NT2/D1 (cell line): ENCODE measurements at regions not wholly inside any gene's neighbourhood (a gene's known extent, or its start where the extent isn't known, plus 50 kb on each side); places are given as distances from the start of the nearest gene placed in this dataset.
A peak's percentile ranks its signal among the peaks of the same experiment; 100 is the strongest.
"Not testable (repeated sequence)": the region's sequence is repeated elsewhere in the genome, so short reads cannot be mapped to it uniquely, and the experiment has no call there.

ENCODE experiments used
- DNase-seq: peaks from one replicate; pipeline ENCODE4 v3.0.0-alpha.2; 2011; ENCODE audit warnings: low read depth, low spot score
- H3K27me3 ChIP-seq: 2 replicates; pipeline ENCODE4 v1.6.0; 2011; ENCODE audit warnings: mild to moderate bottlenecking; ENCODE audit not compliant: insufficient read length, insufficient read depth
- H3K36me3 ChIP-seq: 2 replicates; pipeline ENCODE4 v1.6.1; 2011; ENCODE audit warnings: mild to moderate bottlenecking, low read length, mixed read lengths; ENCODE audit not compliant: insufficient read depth, insufficient read length
- H3K4me1 ChIP-seq: 2 replicates; pipeline ENCODE4 v1.5.1; 2011; ENCODE audit not compliant: insufficient read depth, insufficient read length
- H3K4me3 ChIP-seq: 2 replicates; pipeline ENCODE4 v1.5.1; 2011; ENCODE audit warnings: low read depth; ENCODE audit not compliant: insufficient read length
- H3K9ac ChIP-seq: 2 replicates; pipeline ENCODE4 v1.6.0; 2011; ENCODE audit warnings: low read depth; ENCODE audit not compliant: insufficient read length
- H3K9me3 ChIP-seq: 2 replicates; pipeline ENCODE4 v1.5.1; 2011; ENCODE audit warnings: mild to moderate bottlenecking, low read length; ENCODE audit not compliant: insufficient read depth
- SUZ12 ChIP-seq: IDR thresholded peaks from 2 replicates; pipeline ENCODE4 v1.6.1; 2011; ENCODE audit not compliant: insufficient read length, insufficient read depth; ENCODE audit errors: extremely low read depth
- YY1 ChIP-seq: IDR thresholded peaks from 2 replicates; pipeline ENCODE4 v1.6.1; 2011; ENCODE audit not compliant: insufficient read length, insufficient read depth
- ZNF274 ChIP-seq: IDR thresholded peaks from 2 replicates; pipeline ENCODE4 v1.6.1; 2011; ENCODE audit warnings: mild to moderate bottlenecking, low read depth, low read length

GRCh38 chr6:100228834-100229441 lies 234.9 kb upstream of the MCHR2 start:
- peaks cover 5% of the 10 kb centered on the region for H3K27me3 ChIP-seq
- no peaks in the 10 kb centered on the region for H3K4me1 ChIP-seq
- peak overlapping the region; percentile 21 for H3K4me3 ChIP-seq
- H3K9ac ChIP-seq: no peak overlapping the region
- no peaks in the 10 kb centered on the region for H3K9me3 ChIP-seq
- DNase-seq: peak; percentile 48
- no peaks in the 10 kb centered on the region for H3K36me3 ChIP-seq
- no peak for TF ChIP-seq SUZ12
- no peak for TF ChIP-seq YY1
- TF ChIP-seq ZNF274: no peak

GRCh38 chr6:100228437-100228833 lies 234.4 kb upstream of the MCHR2 start:
- no peak for TF ChIP-seq ZNF274
- TF ChIP-seq SUZ12: no peak
- TF ChIP-seq YY1: no peak
- Histone ChIP-seq H3K4me1 (no peaks in the 10 kb centered on the region), H3K36me3 (no peaks in the 10 kb centered on the region), H3K4me3 (peak overlapping the region; percentile 21), H3K9ac (no peak overlapping the region), H3K9me3 (no peaks in the 10 kb centered on the region), H3K27me3 (peaks cover 5% of the 10 kb centered on the region)
- no peak for DNase-seq

- no peaks in the 10 kb centered on the region for H3K9me3 ChIP-seq
- H3K36me3 ChIP-seq: no peaks in the 10 kb centered on the region
- no peaks in the 10 kb centered on the region for H3K4me1 ChIP-seq
- H3K4me3 ChIP-seq: no peak overlapping the region
- no peak for DNase-seq
- TF ChIP-seq SUZ12 (no peak), YY1 (no peak), ZNF274 (no peak)
- H3K9ac ChIP-seq: no peak overlapping the region
- H3K27me3 ChIP-seq: peaks cover 5% of the 10 kb centered on the region
These were observed 232.8 kb upstream of the MCHR2 start for GRCh38 chr6:100226811-100227210.

- not testable (repeated sequence) for H3K4me3 ChIP-seq, H3K9ac ChIP-seq, H3K9me3 ChIP-seq, H3K27me3 ChIP-seq, H3K36me3 ChIP-seq, DNase-seq, H3K4me1 ChIP-seq
These were observed 229.9 kb upstream of the MCHR2 start for GRCh38 chr6:100223952-100224351.

- no peaks in the 10 kb centered on the region for H3K27me3 ChIP-seq
- DNase-seq: no peak
- H3K36me3 ChIP-seq: no peaks in the 10 kb centered on the region
- no peaks in the 10 kb centered on the region for H3K4me1 ChIP-seq
- H3K9ac ChIP-seq: no peak overlapping the region
- H3K4me3 ChIP-seq: no peak overlapping the region
- TF ChIP-seq SUZ12: no peak
- no peak for TF ChIP-seq ZNF274
- no peak for TF ChIP-seq YY1
- no peaks in the 10 kb centered on the region for H3K9me3 ChIP-seq
These were observed 226.5 kb upstream of the MCHR2 start for GRCh38 chr6:100220543-100220942.

- Histone ChIP-seq H3K9me3 (no peaks in the 10 kb centered on the region), H3K4me3 (no peak overlapping the region), H3K36me3 (no peaks in the 10 kb centered on the region), H3K27me3 (no peaks in the 10 kb centered on the region), H3K9ac (no peak overlapping the region), H3K4me1 (no peaks in the 10 kb centered on the region)
- no peak for DNase-seq
- TF ChIP-seq YY1 (no peak), ZNF274 (no peak), SUZ12 (no peak)
These were observed 223.4 kb upstream of the MCHR2 start for GRCh38 chr6:100217225-100218012.

- DNase-seq: no peak
- TF ChIP-seq ZNF274 (no peak), SUZ12 (no peak), YY1 (no peak)
- H3K9me3 ChIP-seq: no peaks in the 10 kb centered on the region
- no peaks in the 10 kb centered on the region for H3K4me1 ChIP-seq
- H3K4me3 ChIP-seq: no peak overlapping the region
- H3K9ac ChIP-seq: no peak overlapping the region
- no peaks in the 10 kb centered on the region for H3K27me3 ChIP-seq
- H3K36me3 ChIP-seq: no peaks in the 10 kb centered on the region
These were observed 222.7 kb upstream of the MCHR2 start for GRCh38 chr6:100216760-100217159.
